AG09309 (cell line): ENCODE measurements at regions not wholly inside any gene's neighbourhood (a gene's known extent, or its start where the extent isn't known, plus 50 kb on each side); places are given as distances from the start of the nearest gene placed in this dataset.
"Not testable (repeated sequence)": the region's sequence is repeated elsewhere in the genome, so short reads cannot be mapped to it uniquely, and the experiment has no call there.

Experiments used
- DNase-seq: peaks from one replicate; pipeline ENCODE4 v3.0.0-alpha.2; 2010; ENCODE audit warnings: low read depth
- H3K4me3 ChIP-seq: 2 replicates; pipeline ENCODE4 v1.5.1; 2011; ENCODE audit warnings: mild to moderate bottlenecking, low read depth, low read length, moderate library complexity; ENCODE audit not compliant: control insufficient read depth
- CTCF ChIP-seq: IDR thresholded peaks from 2 replicates; pipeline ENCODE4 v1.5.1; 2011; ENCODE audit warnings: mild to moderate bottlenecking, low read depth, low read length, inconsistent platforms; ENCODE audit not compliant: insufficient read depth, control insufficient read depth; ENCODE audit errors: missing control alignments

- no peak overlapping the region for H3K4me3 ChIP-seq
- no peak for TF ChIP-seq CTCF
- no peak for DNase-seq
Measured at GRCh38 chr16:9345046-9345445, 253.6 kb downstream of the HAPSTR1 start.

GRCh38 chr16:9345880-9346279 is 254.4 kb downstream of the HAPSTR1 start:
- no peak for DNase-seq
- TF ChIP-seq CTCF: no peak
- H3K4me3 ChIP-seq: no peak overlapping the region

GRCh38 chr16:9348912-9349311 is 257.5 kb downstream of the HAPSTR1 start:
- DNase-seq: no peak
- no peak for TF ChIP-seq CTCF
- H3K4me3 ChIP-seq: no peak overlapping the region

GRCh38 chr16:9349373-9349960 is 258.0 kb downstream of the HAPSTR1 start:
- not testable (repeated sequence) for H3K4me3 ChIP-seq, DNase-seq

GRCh38 chr16:9350119-9350799 is 258.8 kb downstream of the HAPSTR1 start:
- DNase-seq, H3K4me3 ChIP-seq: not testable (repeated sequence)

- DNase-seq: no peak
- H3K4me3 ChIP-seq: no peak overlapping the region
- TF ChIP-seq CTCF: no peak
Measured at GRCh38 chr16:9351440-9351839, 260.0 kb downstream of the HAPSTR1 start.

GRCh38 chr16:9351841-9352434 is 260.5 kb downstream of the HAPSTR1 start:
- DNase-seq: no peak
- H3K4me3 ChIP-seq: no peak overlapping the region
- no peak for TF ChIP-seq CTCF
